ENCODE measurements at regions not wholly inside any gene's neighbourhood (a gene's known extent, or its start where the extent isn't known, plus 50 kb on each side); places are given as distances from the start of the nearest gene placed in this dataset.
"Not testable (repeated sequence)": the region's sequence is repeated elsewhere in the genome, so short reads cannot be mapped to it uniquely, and the experiment has no call there.

GRCh38 chr1:194043984-194044755 lies 857.8 kb upstream of the B3GALT2 start:
- intact Hi-C loops (cut with DNase I) = no loop called here
- no peak for DNase-seq (ENCODE audit: low spot score)

GRCh38 chr1:194042736-194043135 lies 856.3 kb upstream of the B3GALT2 start:
- intact Hi-C loops (cut with DNase I) = no loop called here
- no peak for DNase-seq (ENCODE audit: low spot score)

GRCh38 chr1:194040496-194040895 lies 854.1 kb upstream of the B3GALT2 start:
- intact Hi-C loops (cut with DNase I) = no loop called here
- no peak for DNase-seq (ENCODE audit: low spot score)

- intact Hi-C loops (cut with DNase I) = no loop called here
- DNase-seq (ENCODE audit: low spot score) = no peak
These were observed 853.2 kb upstream of the B3GALT2 start for GRCh38 chr1:194039578-194039977.

- no peak for DNase-seq (ENCODE audit: low spot score)
- intact Hi-C loops (cut with DNase I) = no loop called here
These were observed 847.2 kb upstream of the B3GALT2 start for GRCh38 chr1:194033646-194034045.

GRCh38 chr1:194028002-194028401 lies 841.6 kb upstream of the B3GALT2 start:
- intact Hi-C loops (cut with DNase I) = no loop called here
- DNase-seq (ENCODE audit: low spot score) = no peak

GRCh38 chr1:194026422-194026821 lies 840.0 kb upstream of the B3GALT2 start:
- intact Hi-C loops (cut with DNase I) = no loop called here
- no peak for DNase-seq (ENCODE audit: low spot score)

GRCh38 chr1:194024659-194025058 lies 838.2 kb upstream of the B3GALT2 start:
- DNase-seq (ENCODE audit: low spot score) = no peak
- intact Hi-C loops (cut with DNase I) = no loop called here

GRCh38 chr1:194014014-194014413 lies 827.6 kb upstream of the B3GALT2 start:
- intact Hi-C loops (cut with DNase I) = no loop called here
- no peak for DNase-seq (ENCODE audit: low spot score)

GRCh38 chr1:194013561-194013960 lies 827.1 kb upstream of the B3GALT2 start:
- intact Hi-C loops (cut with DNase I) = no loop called here
- no peak for DNase-seq (ENCODE audit: low spot score)

GRCh38 chr1:194004146-194004545 lies 817.7 kb upstream of the B3GALT2 start:
- no peak for DNase-seq (ENCODE audit: low spot score)
- intact Hi-C loops (cut with DNase I) = no loop called here

GRCh38 chr1:194001726-194002350 lies 815.4 kb upstream of the B3GALT2 start:
- intact Hi-C loops (cut with DNase I); DNase-seq (ENCODE audit: low spot score): not testable (repeated sequence)

- intact Hi-C loops (cut with DNase I) = no loop called here
These were observed 802.5 kb upstream of the B3GALT2 start for GRCh38 chr1:193988885-193989284.

GRCh38 chr1:193979219-193979618 lies 792.8 kb upstream of the B3GALT2 start:
- intact Hi-C loops (cut with DNase I) = no loop called here
- no peak for DNase-seq (ENCODE audit: low spot score)

More at GRCh38 chr1:193988885-193989284, 802.5 kb upstream of the B3GALT2 start:
- DNase-seq (ENCODE audit: low spot score) = no peak

- intact Hi-C loops (cut with DNase I) = no loop called here
- no peak for DNase-seq (ENCODE audit: low spot score)
These were observed 787.9 kb upstream of the B3GALT2 start for GRCh38 chr1:193974286-193974798.

- intact Hi-C loops (cut with DNase I) = no loop called here
- DNase-seq (ENCODE audit: low spot score) = no peak
These were observed 787.0 kb upstream of the B3GALT2 start for GRCh38 chr1:193973428-193973827.

GRCh38 chr1:193971595-193971994 lies 785.2 kb upstream of the B3GALT2 start:
- intact Hi-C loops (cut with DNase I) = no loop called here
- DNase-seq (ENCODE audit: low spot score) = no peak

- intact Hi-C loops (cut with DNase I) = no loop called here
- DNase-seq (ENCODE audit: low spot score) = no peak
These were observed 774.1 kb upstream of the B3GALT2 start for GRCh38 chr1:193960499-193960898.

GRCh38 chr1:193960040-193960439 lies 773.6 kb upstream of the B3GALT2 start:
- no peak for DNase-seq (ENCODE audit: low spot score)
- intact Hi-C loops (cut with DNase I) = no loop called here

GRCh38 chr1:193957556-193958095 lies 771.2 kb upstream of the B3GALT2 start:
- intact Hi-C loops (cut with DNase I) = no loop called here
- DNase-seq (ENCODE audit: low spot score) = no peak

All from posterior vena cava (tissue), 2 donors.